Colonic mucosa (tissue), 4 donors: ENCODE measurements at regions not wholly inside any gene's neighbourhood (a gene's known extent, or its start where the extent isn't known, plus 50 kb on each side); places are given as distances from the start of the nearest gene placed in this dataset.

Experiments
- DNase-seq: peaks from one replicate; pipeline ENCODE4 v3.0.0-alpha.2; 2020
- H3K27ac ChIP-seq: fragments of 200-600 bp; one replicate; pipeline ENCODE4 v1.8.0; 2021
- H3K27me3 ChIP-seq: fragments of 200-600 bp; one replicate; pipeline ENCODE4 v1.8.0; 2021
- H3K36me3 ChIP-seq: fragments of 200-600 bp; one replicate; pipeline ENCODE4 v1.8.0; 2021
- H3K4me1 ChIP-seq: fragments of 200-600 bp; one replicate; pipeline ENCODE4 v1.8.0; 2021; ENCODE audit warnings: mild to moderate bottlenecking
- H3K4me3 ChIP-seq: fragments of 200-600 bp; one replicate; pipeline ENCODE4 v1.8.0; 2021
- H3K9ac ChIP-seq, 2 donors: one replicate each; pipeline ENCODE4 v1.7.0; 2013; ENCODE audit warnings: control low read depth in 2 of 2, low read depth in 2 of 2, low read length in 2 of 2
- H3K9me3 ChIP-seq: fragments of 200-600 bp; one replicate; pipeline ENCODE4 v1.8.0; 2021
- CTCF ChIP-seq: fragments of 200-600 bp; IDR thresholded peaks from one replicate; pipeline ENCODE4 v1.8.0; 2022; ENCODE audit warnings: antibody characterized with exemption, mild to moderate bottlenecking
- intact Hi-C: fragments of 100-400 bp; cut with DNase I; formaldehyde crosslinking; loops from one replicate; pipeline ENCODE4 v1.14.1; 2022
- donor health status: healthy.
- donor health status: DM: no; HTN: no; CAD: no.
- donor health status: DM: no; HTN: no; CAD: no.

GRCh38 chr1:98398092-98398491 lies 263.4 kb upstream of the SNX7 start:
- intact Hi-C loops: no loop called here
- Histone ChIP-seq H3K9me3 (no peaks in the 10 kb centered on the region), H3K36me3 (no peaks in the 10 kb centered on the region), H3K27me3 (no peaks in the 10 kb centered on the region), H3K9ac (no peak overlapping the region), H3K27ac (no peak overlapping the region), H3K4me1 (no peaks in the 10 kb centered on the region), H3K4me3 (no peak overlapping the region)
- no peak for TF ChIP-seq CTCF
- DNase-seq: no peak

- DNase-seq: no peak
- no peak for TF ChIP-seq CTCF
- Histone ChIP-seq H3K27me3 (no peaks in the 10 kb centered on the region), H3K9me3 (no peaks in the 10 kb centered on the region), H3K27ac (no peak overlapping the region), H3K36me3 (no peaks in the 10 kb centered on the region), H3K4me1 (no peaks in the 10 kb centered on the region), H3K9ac (no peak overlapping the region), H3K4me3 (no peak overlapping the region)
- intact Hi-C loops: no loop called here
Observed at GRCh38 chr1:98393719-98394118, 267.8 kb upstream of the SNX7 start.

GRCh38 chr1:98391175-98391574 lies 270.3 kb upstream of the SNX7 start:
- no peak overlapping the region for H3K4me3 ChIP-seq
- no peaks in the 10 kb centered on the region for H3K4me1 ChIP-seq
- H3K9me3 ChIP-seq: no peaks in the 10 kb centered on the region
- H3K27ac ChIP-seq: no peak overlapping the region
- H3K27me3 ChIP-seq: no peaks in the 10 kb centered on the region
- intact Hi-C loops: no loop called here
- DNase-seq: no peak
- H3K36me3 ChIP-seq: no peaks in the 10 kb centered on the region
- H3K9ac ChIP-seq: no peak overlapping the region
- TF ChIP-seq CTCF: no peak

- no peak for TF ChIP-seq CTCF
- H3K9ac ChIP-seq: no peak overlapping the region
- DNase-seq: no peak
- H3K4me1 ChIP-seq: no peaks in the 10 kb centered on the region
- H3K4me3 ChIP-seq: no peak overlapping the region
- no peak overlapping the region for H3K27ac ChIP-seq
- no peaks in the 10 kb centered on the region for H3K36me3 ChIP-seq
- H3K9me3 ChIP-seq: no peaks in the 10 kb centered on the region
- intact Hi-C loops: no loop called here
- H3K27me3 ChIP-seq: no peaks in the 10 kb centered on the region
Observed at GRCh38 chr1:98389809-98390208, 271.7 kb upstream of the SNX7 start.

GRCh38 chr1:98388441-98388840 lies 273.1 kb upstream of the SNX7 start:
- H3K4me1 ChIP-seq: no peaks in the 10 kb centered on the region
- no peak overlapping the region for H3K4me3 ChIP-seq
- no peak for DNase-seq
- H3K9ac ChIP-seq: no peak overlapping the region
- no peaks in the 10 kb centered on the region for H3K9me3 ChIP-seq
- no peaks in the 10 kb centered on the region for H3K36me3 ChIP-seq
- no peak for TF ChIP-seq CTCF
- intact Hi-C loops: no loop called here
- H3K27me3 ChIP-seq: no peaks in the 10 kb centered on the region
- H3K27ac ChIP-seq: no peak overlapping the region

GRCh38 chr1:98387701-98388100 lies 273.8 kb upstream of the SNX7 start:
- Histone ChIP-seq H3K9me3 (no peaks in the 10 kb centered on the region), H3K27ac (no peak overlapping the region), H3K9ac (no peak overlapping the region), H3K36me3 (no peaks in the 10 kb centered on the region), H3K4me3 (no peak overlapping the region), H3K27me3 (no peaks in the 10 kb centered on the region), H3K4me1 (no peaks in the 10 kb centered on the region)
- DNase-seq: no peak
- no peak for TF ChIP-seq CTCF
- intact Hi-C loops: no loop called here
